ENCODE measurements at regions not wholly inside any gene's neighbourhood (a gene's known extent, or its start where the extent isn't known, plus 50 kb on each side); places are given as distances from the start of the nearest gene placed in this dataset.

DNA sequence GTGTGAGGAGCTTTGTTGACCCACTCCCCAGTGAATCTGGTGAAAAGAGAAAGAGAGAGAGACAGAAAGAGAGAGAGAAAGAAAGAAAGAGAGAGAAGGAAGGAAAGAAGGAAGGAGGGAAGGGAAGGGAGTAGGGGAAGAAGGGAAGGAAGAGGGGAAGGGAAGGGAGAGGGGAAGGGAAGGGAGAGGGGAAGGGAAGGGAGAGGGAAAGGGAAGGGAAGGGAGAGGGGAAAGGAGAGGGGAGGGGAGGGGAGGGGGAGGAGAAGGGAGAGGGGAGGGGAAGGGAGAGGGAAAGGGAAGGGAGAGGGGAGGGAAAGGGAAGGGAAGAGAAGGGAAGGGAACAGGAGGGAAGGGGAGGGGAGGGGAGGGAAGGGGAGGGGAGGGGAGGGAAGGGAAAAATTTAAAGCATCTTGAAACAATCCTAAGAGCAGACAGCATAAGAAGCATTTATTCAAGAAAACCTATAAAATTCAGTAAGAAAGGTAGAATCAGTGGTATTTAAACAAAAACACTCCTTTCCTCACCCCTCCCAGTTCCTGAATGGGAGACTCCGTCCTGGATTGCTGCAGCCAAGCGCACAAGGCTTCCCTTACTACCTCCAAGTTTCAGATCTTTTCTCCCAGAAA, 846.2 kb upstream of the POM121L12 start:
- Mint-ChIP-seq H3K27ac (ENCODE audit: unreplicated experiment) (no peak overlapping the region), H3K27me3 (ENCODE audit: low read depth, unreplicated experiment) (no peaks in the 10 kb centered on the region), H3K9me3 (ENCODE audit: unreplicated experiment) (peaks cover 2% of the 10 kb centered on the region), H3K4me3 (ENCODE audit: unreplicated experiment) (no peak overlapping the region), H3K4me1 (ENCODE audit: low read depth, unreplicated experiment) (no peaks in the 10 kb centered on the region), H3K36me3 (ENCODE audit: low read depth, unreplicated experiment) (peaks cover 2% of the 10 kb centered on the region)
- H3K79me2 ChIP-seq (ENCODE audit: insufficient read depth, low read length): no peaks in the 10 kb centered on the region
- no peaks in the 10 kb centered on the region for H3K27me3 ChIP-seq (ENCODE audit: insufficient read depth, low read length)
- DNase-seq (ENCODE audit: low read depth) (no peak), FAIRE-seq (no peak)
- H3K4me2 ChIP-seq (ENCODE audit: low read length): no peak overlapping the region
- TF ChIP-seq, protein P1, sequence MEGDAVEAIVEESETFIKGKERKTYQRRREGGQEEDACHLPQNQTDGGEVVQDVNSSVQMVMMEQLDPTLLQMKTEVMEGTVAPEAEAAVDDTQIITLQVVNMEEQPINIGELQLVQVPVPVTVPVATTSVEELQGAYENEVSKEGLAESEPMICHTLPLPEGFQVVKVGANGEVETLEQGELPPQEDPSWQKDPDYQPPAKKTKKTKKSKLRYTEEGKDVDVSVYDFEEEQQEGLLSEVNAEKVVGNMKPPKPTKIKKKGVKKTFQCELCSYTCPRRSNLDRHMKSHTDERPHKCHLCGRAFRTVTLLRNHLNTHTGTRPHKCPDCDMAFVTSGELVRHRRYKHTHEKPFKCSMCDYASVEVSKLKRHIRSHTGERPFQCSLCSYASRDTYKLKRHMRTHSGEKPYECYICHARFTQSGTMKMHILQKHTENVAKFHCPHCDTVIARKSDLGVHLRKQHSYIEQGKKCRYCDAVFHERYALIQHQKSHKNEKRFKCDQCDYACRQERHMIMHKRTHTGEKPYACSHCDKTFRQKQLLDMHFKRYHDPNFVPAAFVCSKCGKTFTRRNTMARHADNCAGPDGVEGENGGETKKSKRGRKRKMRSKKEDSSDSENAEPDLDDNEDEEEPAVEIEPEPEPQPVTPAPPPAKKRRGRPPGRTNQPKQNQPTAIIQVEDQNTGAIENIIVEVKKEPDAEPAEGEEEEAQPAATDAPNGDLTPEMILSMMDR (IDR thresholded peaks at IDR 0.05; ENCODE audit: insufficient read depth, low read depth, low read length): no peak
- no peak for TF ChIP-seq EZH2 (IDR thresholded peaks at IDR 0.05; ENCODE audit: insufficient read depth, low read length)
- no peaks in the 10 kb centered on the region for H4K20me1 ChIP-seq (ENCODE audit: insufficient read depth, low read length)
- H3K9me3 ChIP-seq (ENCODE audit: insufficient read depth, low read depth, low read length): no peaks in the 10 kb centered on the region
- H2AFZ ChIP-seq (ENCODE audit: low read depth, low read length): no peak overlapping the region
- H3K36me3 ChIP-seq (ENCODE audit: insufficient read depth, low read length): no peaks in the 10 kb centered on the region
- H3K4me3 ChIP-seq (ENCODE audit: insufficient read depth, low read depth, low read length): no peak overlapping the region
- no peaks in the 10 kb centered on the region for H3K4me1 ChIP-seq (ENCODE audit: insufficient read depth, low read length)
- no peak overlapping the region for H3K27ac ChIP-seq (ENCODE audit: low read depth, low read length)
- no peak overlapping the region for H3K9ac ChIP-seq (ENCODE audit: low read length)

DNA sequence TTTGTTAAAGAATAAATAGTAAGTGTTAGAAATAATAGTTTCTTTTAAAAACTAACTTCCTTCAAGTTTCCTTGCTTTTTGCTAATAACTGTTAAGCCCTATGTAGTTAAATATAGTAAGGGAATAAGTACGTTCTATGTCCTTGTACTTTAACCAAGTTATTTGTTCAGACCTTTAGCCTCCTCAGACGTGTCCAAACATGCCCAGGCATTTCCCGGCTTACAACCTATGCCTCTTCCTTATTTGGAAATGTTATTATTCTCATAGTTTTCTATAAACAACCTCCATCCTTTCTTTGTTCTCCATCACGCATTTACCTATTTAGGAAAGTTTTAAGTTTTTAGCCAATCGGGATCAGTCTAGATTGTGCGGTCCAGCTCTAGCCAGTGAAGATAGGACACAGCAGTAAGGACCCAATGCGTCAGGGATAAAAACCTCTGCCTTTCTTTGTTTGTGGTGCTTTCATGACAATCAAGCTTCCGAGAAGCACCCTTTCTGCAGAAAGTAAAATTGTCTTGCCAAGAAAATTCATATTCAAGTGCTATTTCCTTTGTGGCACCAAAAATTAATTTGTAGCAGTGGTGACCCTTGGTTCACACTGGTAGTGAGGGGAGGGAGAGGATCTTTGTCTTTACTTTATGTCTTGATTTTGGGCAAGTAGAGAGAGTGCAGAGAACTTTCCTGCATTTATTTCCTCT, 851.3 kb upstream of the POM121L12 start:
- no peaks in the 10 kb centered on the region for H3K27me3 Mint-ChIP-seq (ENCODE audit: low read depth, unreplicated experiment)
- H3K36me3 ChIP-seq (ENCODE audit: insufficient read depth, low read length): no peaks in the 10 kb centered on the region
- no peak overlapping the region for H3K27ac Mint-ChIP-seq (ENCODE audit: unreplicated experiment)

More for the DNA sequence above, 851.3 kb upstream of the POM121L12 start:
- H3K9ac ChIP-seq (ENCODE audit: low read length): no peak overlapping the region
- no peak overlapping the region for H3K27ac ChIP-seq (ENCODE audit: low read depth, low read length)
- H3K79me2 ChIP-seq (ENCODE audit: insufficient read depth, low read length): no peaks in the 10 kb centered on the region
- H2AFZ ChIP-seq (ENCODE audit: low read depth, low read length): no peak overlapping the region
- FAIRE-seq (no peak), DNase-seq (ENCODE audit: low read depth) (no peak)
- H3K4me3 ChIP-seq (ENCODE audit: insufficient read depth, low read depth, low read length): no peak overlapping the region
- TF ChIP-seq EZH2 (IDR thresholded peaks at IDR 0.05; ENCODE audit: insufficient read depth, low read length): no peak
- TF ChIP-seq, protein P1 (IDR thresholded peaks at IDR 0.05; ENCODE audit: insufficient read depth, low read depth, low read length): no peak
- no peak overlapping the region for H3K4me2 ChIP-seq (ENCODE audit: low read length)
- no peaks in the 10 kb centered on the region for H4K20me1 ChIP-seq (ENCODE audit: insufficient read depth, low read length)
- no peaks in the 10 kb centered on the region for H3K4me1 ChIP-seq (ENCODE audit: insufficient read depth, low read length)
- Mint-ChIP-seq H3K36me3 (ENCODE audit: low read depth, unreplicated experiment) (peaks cover 4% of the 10 kb centered on the region), H3K4me1 (ENCODE audit: low read depth, unreplicated experiment) (no peaks in the 10 kb centered on the region), H3K4me3 (ENCODE audit: unreplicated experiment) (no peak overlapping the region), H3K9me3 (ENCODE audit: unreplicated experiment) (peaks cover 4% of the 10 kb centered on the region)
- no peaks in the 10 kb centered on the region for H3K27me3 ChIP-seq (ENCODE audit: insufficient read depth, low read length)
- H3K9me3 ChIP-seq (ENCODE audit: insufficient read depth, low read depth, low read length): no peaks in the 10 kb centered on the region

All from astrocyte (in vitro differentiated cells and primary cell).